ENCODE measurements at regions not wholly inside any gene's neighbourhood (a gene's known extent, or its start where the extent isn't known, plus 50 kb on each side); places are given as distances from the start of the nearest gene placed in this dataset.

GRCh38 chr1:81298266-81298665 lies 502.5 kb upstream of the ADGRL2 start:
- Histone ChIP-seq H3K27ac (ENCODE audit: low read length) (no peak overlapping the region), H3K36me3 (replicated peaks; ENCODE audit: insufficient read depth, low read length) (no peaks in the 10 kb centered on the region), H3K4me3 (ENCODE audit: low read length) (no peak overlapping the region), H3K4me1 (ENCODE audit: low read length) (no peaks in the 10 kb centered on the region), H3F3A (ENCODE audit: insufficient read depth, low read length) (no peaks in the 10 kb centered on the region), H3K9ac (ENCODE audit: low read length) (no peak overlapping the region), H3K79me2 (ENCODE audit: low read length) (no peaks in the 10 kb centered on the region), H3K9me3 (replicated peaks; ENCODE audit: insufficient read depth, low read length) (no peaks in the 10 kb centered on the region), H3K27me3 (replicated peaks; ENCODE audit: insufficient read depth, low read length) (no peaks in the 10 kb centered on the region), H3K4me2 (ENCODE audit: low read depth, low read length) (no peak overlapping the region), H4K20me1 (ENCODE audit: insufficient read depth, low read length) (no peaks in the 10 kb centered on the region), H2AFZ (ENCODE audit: low read length) (no peak overlapping the region), H3K9me2 (replicated peaks; ENCODE audit: insufficient read depth, low read length) (no peaks in the 10 kb centered on the region)
- TF ChIP-seq CTCF (IDR thresholded peaks at IDR 0.05; ENCODE audit: low read length) (no peak), EZH2phosphoT487 (IDR thresholded peaks at IDR 0.05; ENCODE audit: low read length) (no peak), EZH2 (optimal IDR thresholded peaks at IDR 0.05; ENCODE audit: low read depth, low read length) (no peak)
- DNase-seq: no peak

- H3K27me3 ChIP-seq (replicated peaks; ENCODE audit: insufficient read depth, low read length): no peaks in the 10 kb centered on the region
- H3K4me1 ChIP-seq (ENCODE audit: low read length): no peaks in the 10 kb centered on the region
- no peak overlapping the region for H3K4me2 ChIP-seq (ENCODE audit: low read depth, low read length)
- no peaks in the 10 kb centered on the region for H3K9me3 ChIP-seq (replicated peaks; ENCODE audit: insufficient read depth, low read length)
- no peaks in the 10 kb centered on the region for H3K9me2 ChIP-seq (replicated peaks; ENCODE audit: insufficient read depth, low read length)
- no peak overlapping the region for H3K4me3 ChIP-seq (ENCODE audit: low read length)
- no peak overlapping the region for H2AFZ ChIP-seq (ENCODE audit: low read length)
- H3K79me2 ChIP-seq (ENCODE audit: low read length): no peaks in the 10 kb centered on the region
- H3K27ac ChIP-seq (ENCODE audit: low read length): no peak overlapping the region
- no peaks in the 10 kb centered on the region for H4K20me1 ChIP-seq (ENCODE audit: insufficient read depth, low read length)
- H3K36me3 ChIP-seq (replicated peaks; ENCODE audit: insufficient read depth, low read length): no peaks in the 10 kb centered on the region
- H3K9ac ChIP-seq (ENCODE audit: low read length): no peak overlapping the region
- DNase-seq: no peak
- TF ChIP-seq EZH2 (optimal IDR thresholded peaks at IDR 0.05; ENCODE audit: low read depth, low read length) (no peak), CTCF (IDR thresholded peaks at IDR 0.05; ENCODE audit: low read length) (no peak), EZH2phosphoT487 (IDR thresholded peaks at IDR 0.05; ENCODE audit: low read length) (no peak)
- no peaks in the 10 kb centered on the region for H3F3A ChIP-seq (ENCODE audit: insufficient read depth, low read length)
These were observed 504.1 kb upstream of the ADGRL2 start for GRCh38 chr1:81296601-81297000.

- Histone ChIP-seq H3K4me2 (ENCODE audit: low read depth, low read length) (no peak overlapping the region), H3F3A (ENCODE audit: insufficient read depth, low read length) (no peaks in the 10 kb centered on the region), H4K20me1 (ENCODE audit: insufficient read depth, low read length) (no peaks in the 10 kb centered on the region), H2AFZ (ENCODE audit: low read length) (no peak overlapping the region), H3K9me2 (replicated peaks; ENCODE audit: insufficient read depth, low read length) (no peaks in the 10 kb centered on the region), H3K9ac (ENCODE audit: low read length) (no peak overlapping the region), H3K4me1 (ENCODE audit: low read length) (no peaks in the 10 kb centered on the region), H3K27me3 (replicated peaks; ENCODE audit: insufficient read depth, low read length) (no peaks in the 10 kb centered on the region), H3K79me2 (ENCODE audit: low read length) (no peaks in the 10 kb centered on the region), H3K36me3 (replicated peaks; ENCODE audit: insufficient read depth, low read length) (no peaks in the 10 kb centered on the region), H3K9me3 (replicated peaks; ENCODE audit: insufficient read depth, low read length) (no peaks in the 10 kb centered on the region), H3K27ac (ENCODE audit: low read length) (no peak overlapping the region), H3K4me3 (ENCODE audit: low read length) (no peak overlapping the region)
- TF ChIP-seq EZH2phosphoT487 (IDR thresholded peaks at IDR 0.05; ENCODE audit: low read length) (no peak), EZH2 (optimal IDR thresholded peaks at IDR 0.05; ENCODE audit: low read depth, low read length) (no peak), CTCF (IDR thresholded peaks at IDR 0.05; ENCODE audit: low read length) (no peak)
- no peak for DNase-seq
These were observed 510.4 kb upstream of the ADGRL2 start for GRCh38 chr1:81290326-81290725.

Data from MM.1S (cell line).